GM10248 (cell line): ENCODE measurements at regions not wholly inside any gene's neighbourhood (a gene's known extent, or its start where the extent isn't known, plus 50 kb on each side); places are given as distances from the start of the nearest gene placed in this dataset.

ENCODE experiments used
- CTCF ChIA-PET: fragments of 300-600 bp; sonication (Branson Sonifier 250); formaldehyde crosslinking; extraction: SDS; loops from one replicate; lab custom pipeline; 2021; ENCODE audit warnings: antibody characterized with exemption; lab: Yijun Ruan, JAX
- POLR2A ChIA-PET: fragments of 350-650 bp; sonication (Branson Sonifier 250); formaldehyde crosslinking; extraction: SDS; loops from one replicate; lab custom pipeline; 2020; ENCODE audit warnings: antibody characterized with exemption; lab: Yijun Ruan, JAX
- DNase-seq: peaks from one replicate; pipeline ENCODE4 v3.0.0; 2012; ENCODE audit errors: extremely low spot score
- CTCF ChIP-seq: IDR thresholded peaks from 2 replicates; pipeline ENCODE4 v1.5.1; 2012; ENCODE audit warnings: mild to moderate bottlenecking, low read depth; ENCODE audit errors: extremely low read depth, missing control alignments, control extremely low read depth

DNA sequence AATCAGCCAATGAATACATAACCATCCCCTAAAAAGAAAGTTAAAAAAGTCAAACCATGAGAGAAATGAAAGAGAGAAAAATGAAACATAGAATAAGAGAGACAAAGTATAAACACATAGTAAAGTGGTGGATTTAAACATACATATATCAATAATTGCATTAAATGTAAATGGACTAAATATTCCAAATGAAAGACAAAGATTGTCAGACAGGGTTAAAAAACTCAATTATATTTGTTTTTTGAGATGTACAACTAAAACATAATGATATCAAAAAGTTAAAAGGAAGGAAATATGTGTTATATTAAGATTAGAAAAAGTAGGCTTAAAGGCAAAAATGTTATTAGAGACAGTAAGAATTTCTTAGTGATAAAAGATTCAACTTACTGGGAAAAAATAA, 83.8 kb upstream of the CELF4 start:
- no peak for DNase-seq
- ChIA-PET POLR2A (no interaction called here), CTCF (interaction anchor here (1.2 to 1.4 kb wide), 2 partner anchors 13 to 14 kb away, joined by 3 read pairs; no protein-coding TSS in a partner anchor)
- no peak for TF ChIP-seq CTCF

DNA sequence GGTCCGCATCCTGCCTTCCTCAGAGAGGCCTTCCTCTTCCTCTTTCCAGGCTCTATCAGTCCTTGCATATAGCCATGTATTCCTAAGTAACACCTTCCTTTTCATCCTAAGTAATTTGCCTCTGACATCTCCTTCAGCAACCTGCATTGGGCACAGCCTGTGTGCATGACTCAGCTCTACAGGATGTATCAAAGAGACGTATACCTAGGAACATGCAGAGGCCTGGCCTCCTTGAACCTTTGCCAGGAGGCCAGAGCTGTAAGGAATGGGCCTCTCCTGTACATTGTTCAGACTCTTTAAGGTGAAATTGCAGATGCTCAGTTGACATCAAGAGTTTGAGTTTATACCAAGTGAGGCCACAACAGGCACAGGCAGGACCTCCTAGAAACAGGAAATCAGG, 76.0 kb upstream of the CELF4 start:
- POLR2A ChIA-PET = no interaction called here
- DNase-seq = no peak
- CTCF ChIA-PET = no interaction called here
- TF ChIP-seq CTCF = no peak

DNA sequence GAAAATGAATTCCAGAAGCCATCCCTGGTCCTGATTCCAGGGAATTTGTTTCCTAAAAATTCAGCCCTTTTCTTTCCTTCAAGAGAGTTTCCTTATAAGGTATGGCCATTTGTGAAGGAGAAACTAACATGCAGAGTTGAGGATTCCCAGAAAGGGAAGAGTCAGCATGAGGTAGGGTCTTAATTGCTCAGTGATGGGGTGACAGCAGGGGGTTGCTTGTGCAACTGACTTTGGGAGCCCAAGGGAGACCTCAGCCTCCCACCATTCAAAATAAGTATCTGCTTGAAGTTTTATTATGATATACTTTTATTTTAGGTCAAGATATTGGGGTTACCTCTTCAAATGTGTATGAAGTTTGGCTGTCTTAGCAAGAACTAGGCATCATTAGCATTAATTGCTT, 74.9 kb upstream of the CELF4 start:
- CTCF ChIA-PET = no interaction called here
- DNase-seq = no peak
- TF ChIP-seq CTCF = no peak
- POLR2A ChIA-PET = no interaction called here

GRCh38 chr18:37639846-37640245, 74.2 kb upstream of the CELF4 start:
- no peak for TF ChIP-seq CTCF
- POLR2A ChIA-PET = no interaction called here
- no peak for DNase-seq

GRCh38 chr18:37637478-37637850, 71.9 kb upstream of the CELF4 start:
- DNase-seq = no peak
- CTCF ChIA-PET = interaction anchor here (1.6 kb wide), 1 partner anchor 10 kb away, joined by 4 read pairs; no protein-coding TSS in a partner anchor
- no peak for TF ChIP-seq CTCF
- POLR2A ChIA-PET = no interaction called here

More at GRCh38 chr18:37639846-37640245, 74.2 kb upstream of the CELF4 start:
- CTCF ChIA-PET = interaction anchor here (1.4 kb wide), 1 partner anchor 15 kb away, joined by 3 read pairs; no protein-coding TSS in a partner anchor

DNA sequence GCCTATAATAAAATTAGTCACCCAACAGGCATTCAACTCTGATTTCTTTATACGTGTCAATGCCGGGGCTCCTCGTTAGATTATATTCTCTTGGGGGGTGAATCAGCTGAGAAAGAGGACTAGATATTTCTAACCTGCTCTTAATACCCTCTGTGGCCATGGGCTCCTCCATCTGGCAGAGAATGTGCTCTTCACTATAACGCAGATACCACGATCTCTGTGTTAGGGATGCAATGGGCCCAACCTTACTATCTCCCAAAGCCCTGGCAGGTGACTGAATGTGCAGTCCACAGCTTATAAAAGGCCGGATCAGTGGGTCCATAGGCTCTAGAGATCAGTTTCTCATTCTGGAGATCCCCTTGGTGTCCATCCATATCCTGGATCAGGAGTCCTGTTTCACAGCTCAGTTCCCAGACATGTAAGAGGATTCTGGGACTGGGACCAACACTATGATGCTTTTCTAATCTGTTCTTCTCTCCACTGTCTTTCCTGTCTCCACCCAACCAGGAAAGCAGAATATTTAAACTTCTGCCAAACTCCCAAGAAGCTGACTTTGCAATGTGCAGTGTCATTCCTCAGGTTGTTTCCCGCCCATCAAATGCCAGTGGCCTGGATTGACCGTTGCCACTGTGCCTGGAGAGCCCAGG, 71.4 kb upstream of the CELF4 start:
- TF ChIP-seq CTCF = no peak
- DNase-seq = no peak
- POLR2A ChIA-PET = no interaction called here
- CTCF ChIA-PET = interaction anchor here (2.3 kb wide), 1 partner anchor 11 kb away, joined by 6 read pairs; no protein-coding TSS in a partner anchor

DNA sequence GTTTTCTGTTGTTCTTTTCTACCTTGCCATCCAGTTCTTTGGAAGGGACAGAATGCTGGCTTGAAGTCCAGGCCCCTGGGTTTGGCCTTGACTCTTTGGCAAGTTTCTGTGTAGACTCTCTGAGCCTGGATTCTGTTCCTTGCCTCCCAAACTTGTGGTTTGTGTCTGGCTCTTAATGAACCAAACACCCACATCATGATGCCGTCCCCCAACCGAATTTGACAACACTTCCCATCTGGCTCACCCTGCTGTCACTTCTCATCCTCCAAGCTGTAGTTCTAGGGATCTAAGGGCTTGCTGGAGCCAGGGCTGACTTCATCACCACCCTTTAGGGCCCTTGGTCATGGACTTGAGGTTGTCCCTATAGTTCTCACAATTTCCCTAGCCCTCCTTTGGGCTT, 68.9 kb upstream of the CELF4 start:
- POLR2A ChIA-PET = no interaction called here
- CTCF ChIA-PET = interaction anchor here (2.3 kb wide), 1 partner anchor 9 kb away, joined by 6 read pairs; no protein-coding TSS in a partner anchor
- no peak for TF ChIP-seq CTCF
- no peak for DNase-seq
